Stimulated activated CD4-positive, alpha-beta T cell treated with anti-CD3 and anti-CD28 coated beads, Interleukin-2, amount 100 ng/mL, for 4 hours (primary cell): ENCODE measurements at regions not wholly inside any gene's neighbourhood (a gene's known extent, or its start where the extent isn't known, plus 50 kb on each side); places are given as distances from the start of the nearest gene placed in this dataset.
"Not testable (repeated sequence)": the region's sequence is repeated elsewhere in the genome, so short reads cannot be mapped to it uniquely, and the experiment has no call there.

ENCODE experiments used
- DNase-seq: peaks from one replicate; pipeline ENCODE4 v3.0.0-alpha.2; 2020; ENCODE audit warnings: low read depth

DNA sequence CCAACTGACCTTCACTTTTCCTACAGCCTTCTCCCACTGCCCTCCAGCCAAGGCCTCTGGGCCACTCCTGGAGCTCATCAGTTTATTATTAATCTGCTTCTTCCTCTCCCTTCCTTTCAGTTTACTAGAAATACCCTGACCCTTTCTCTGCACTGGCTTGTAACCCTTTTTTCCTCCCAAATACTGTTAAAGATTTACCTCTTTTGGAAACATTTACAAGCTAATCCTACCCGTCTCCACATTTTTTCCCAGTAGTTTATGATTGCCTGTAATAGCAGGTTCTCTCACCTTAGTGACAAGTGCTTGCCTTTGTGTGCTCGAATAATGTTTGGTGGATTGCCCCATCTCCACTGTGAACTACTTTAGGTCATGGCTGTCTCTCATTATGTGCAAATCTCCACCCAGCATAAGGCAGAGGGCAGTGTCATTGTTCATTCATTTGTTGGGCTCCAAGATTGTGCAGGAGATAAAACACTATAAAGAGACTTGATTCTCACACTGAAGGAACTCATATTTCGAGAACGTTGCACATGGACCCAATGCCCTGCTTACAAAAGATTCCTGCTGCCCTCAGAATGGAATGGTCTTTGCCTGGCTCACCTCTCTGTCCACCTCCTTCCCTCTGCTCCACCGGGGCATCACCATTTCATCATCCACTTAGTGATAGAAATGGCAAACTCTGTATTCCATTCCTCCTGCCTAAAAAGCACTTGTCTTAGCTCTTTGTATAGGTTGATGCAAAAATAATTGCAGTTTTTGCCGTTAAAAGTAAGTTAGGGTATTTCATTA is 491.1 kb downstream of the UTRN start:
- no peak for DNase-seq

DNA sequence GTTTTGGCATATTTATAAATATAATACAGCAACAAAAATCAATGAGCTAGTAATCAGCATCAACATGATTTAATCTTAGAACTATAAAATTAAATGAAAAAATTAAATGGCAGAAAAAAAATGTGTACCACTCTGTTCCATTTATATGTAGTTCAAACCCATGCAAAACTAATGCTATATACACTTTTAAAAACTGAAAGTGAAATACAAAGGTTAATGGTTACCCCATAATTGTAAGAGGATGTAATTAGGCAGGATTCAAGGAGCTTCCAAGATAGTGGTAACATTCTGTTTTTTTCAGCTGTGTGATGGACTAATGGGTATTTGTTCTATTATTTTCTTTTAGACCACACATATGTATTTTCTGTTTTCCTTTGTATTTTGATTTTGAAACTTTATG is 492.1 kb downstream of the UTRN start:
- no peak for DNase-seq

DNA sequence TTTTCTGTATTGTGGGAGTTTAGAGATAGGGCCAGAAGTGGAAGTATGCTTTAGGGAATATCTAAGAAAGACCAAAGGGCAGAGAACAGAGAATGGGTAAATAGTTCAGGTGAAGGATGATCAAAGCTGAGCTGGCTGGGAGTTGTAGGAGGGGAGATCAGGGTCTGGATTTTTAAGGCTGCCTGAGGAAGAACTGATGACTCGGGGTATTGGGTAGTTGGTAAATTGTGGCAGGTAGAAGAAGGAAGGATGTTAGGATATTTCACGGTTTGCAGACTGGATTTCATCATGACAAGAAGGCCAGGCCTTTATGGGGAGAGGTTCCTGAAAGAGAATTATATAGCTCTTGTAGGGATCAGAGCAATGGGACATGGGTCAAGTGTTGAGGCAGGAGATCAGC is 492.9 kb downstream of the UTRN start:
- no peak for DNase-seq

DNA sequence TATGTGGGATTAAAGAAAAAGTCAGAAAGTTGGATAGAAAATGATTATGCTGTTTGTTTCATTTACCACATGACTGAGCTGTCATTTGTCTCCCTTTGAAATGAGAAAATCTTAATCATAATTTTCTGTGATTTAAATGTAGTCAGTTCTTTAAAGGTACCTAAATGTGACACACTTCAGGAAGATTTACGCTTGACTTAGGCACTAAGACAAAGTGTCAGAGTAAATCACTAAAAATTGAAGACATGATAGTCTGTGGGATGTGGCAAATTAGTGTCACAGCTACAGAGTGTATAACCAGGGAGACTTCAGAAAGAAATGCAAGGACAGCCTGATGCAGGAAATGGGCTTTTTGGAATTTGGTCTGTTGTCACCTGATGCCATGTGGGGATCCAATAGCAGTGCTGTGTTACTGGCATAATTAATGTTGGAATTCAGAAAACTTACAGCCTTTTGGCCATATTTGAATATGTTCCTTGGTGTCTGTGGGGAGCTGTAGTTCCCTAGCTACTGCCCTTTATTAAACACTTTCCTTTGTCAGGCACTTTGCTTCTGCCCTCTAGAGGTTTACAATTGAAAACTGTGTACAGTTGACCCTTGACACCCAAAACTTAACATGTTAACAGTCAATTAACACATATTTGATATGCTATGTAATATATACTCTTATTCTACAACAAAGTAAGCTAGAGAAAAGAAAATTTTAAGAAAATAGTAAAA is 493.8 kb downstream of the UTRN start:
- no peak for DNase-seq

DNA sequence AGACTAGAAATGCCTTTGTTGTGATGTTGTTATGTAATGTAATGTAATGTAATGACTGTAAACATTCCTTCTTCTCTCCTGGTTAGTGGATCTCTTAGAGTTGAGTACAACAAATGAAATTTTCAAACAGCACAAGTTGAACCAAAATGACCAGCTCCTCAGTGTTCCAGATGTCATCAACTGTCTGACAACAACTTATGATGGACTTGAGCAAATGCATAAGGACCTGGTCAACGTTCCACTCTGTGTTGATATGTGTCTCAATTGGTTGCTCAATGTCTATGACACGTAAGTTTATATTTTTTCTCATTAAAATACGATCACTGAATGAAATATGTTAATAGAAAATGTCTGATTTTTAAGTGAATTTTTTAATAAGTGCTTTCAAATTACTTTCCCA is 496.7 kb downstream of the UTRN start:
- DNase-seq: no peak

DNA sequence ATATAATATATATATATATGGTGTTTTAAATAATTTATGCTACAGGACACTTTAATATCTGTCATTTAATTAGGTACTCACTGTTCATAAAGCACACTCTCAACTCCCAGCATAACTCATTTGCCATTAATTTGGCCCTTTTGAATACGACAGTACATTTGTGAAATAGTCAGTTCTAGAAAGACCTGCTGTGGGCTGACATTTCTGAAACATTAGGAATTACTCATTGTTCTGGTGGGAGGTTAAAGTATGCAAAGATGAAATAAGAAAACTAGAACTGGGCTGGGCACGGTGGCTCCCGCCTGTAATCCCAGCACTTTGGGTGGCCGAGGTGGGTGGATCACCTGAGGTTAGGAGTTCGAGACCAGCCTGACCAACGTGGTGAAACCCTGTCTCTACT is 497.5 kb downstream of the UTRN start:
- no peak for DNase-seq

DNA sequence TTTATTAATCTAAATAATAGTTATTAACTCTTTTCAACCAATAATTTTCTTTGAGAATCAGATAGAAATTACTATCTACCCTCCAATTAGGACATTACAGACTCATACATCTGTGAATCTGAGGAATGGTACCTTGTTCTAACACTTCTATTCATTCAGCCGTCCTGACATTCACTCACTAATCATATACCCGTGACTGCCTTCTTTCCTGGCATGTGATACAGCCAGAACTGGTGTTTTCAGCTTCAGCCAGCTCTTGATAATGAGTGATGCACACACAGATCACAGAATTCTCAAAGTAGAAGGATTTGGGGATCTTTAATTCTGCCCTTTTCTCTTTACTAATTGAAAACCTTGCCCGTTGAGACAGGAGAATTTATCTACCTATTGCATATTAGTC is 499.9 kb downstream of the UTRN start:
- DNase-seq: no peak

DNA sequence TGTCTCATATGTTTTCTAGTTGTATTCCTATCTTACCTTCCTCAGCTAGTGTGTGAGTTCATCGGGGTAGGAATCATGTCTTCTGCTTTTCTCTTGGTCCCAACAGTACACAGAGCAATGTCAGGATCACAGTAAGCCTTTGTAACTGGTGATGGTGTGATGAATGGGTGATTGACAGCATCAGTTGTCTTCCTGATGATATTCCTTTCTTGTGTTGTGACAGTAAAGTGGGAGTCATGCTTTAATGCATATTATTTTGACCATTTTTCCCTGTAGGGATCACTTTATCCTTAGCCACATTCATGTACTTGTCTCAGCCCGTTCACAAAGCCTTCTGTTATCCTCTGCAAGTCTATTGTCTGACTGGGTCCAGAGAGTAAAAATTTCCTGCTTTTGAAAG is 501.7 kb downstream of the UTRN start:
- no peak for DNase-seq

DNA sequence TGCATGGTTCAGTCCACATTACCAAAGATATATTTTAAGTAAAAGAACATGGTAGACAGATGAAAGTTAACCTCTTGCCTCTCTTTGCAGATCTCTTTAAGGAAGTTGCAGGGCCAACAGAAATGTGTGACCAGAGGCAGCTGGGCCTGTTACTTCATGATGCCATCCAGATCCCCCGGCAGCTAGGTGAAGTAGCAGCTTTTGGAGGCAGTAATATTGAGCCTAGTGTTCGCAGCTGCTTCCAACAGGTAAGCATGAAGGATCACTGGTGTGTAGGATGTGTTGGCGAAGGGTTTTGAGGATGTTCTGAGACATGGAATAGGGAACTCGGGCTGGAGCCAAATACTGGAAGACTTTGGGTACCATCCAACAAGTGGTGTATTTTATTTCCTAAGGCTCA is 508.6 kb downstream of the UTRN start:
- no peak for DNase-seq

DNA sequence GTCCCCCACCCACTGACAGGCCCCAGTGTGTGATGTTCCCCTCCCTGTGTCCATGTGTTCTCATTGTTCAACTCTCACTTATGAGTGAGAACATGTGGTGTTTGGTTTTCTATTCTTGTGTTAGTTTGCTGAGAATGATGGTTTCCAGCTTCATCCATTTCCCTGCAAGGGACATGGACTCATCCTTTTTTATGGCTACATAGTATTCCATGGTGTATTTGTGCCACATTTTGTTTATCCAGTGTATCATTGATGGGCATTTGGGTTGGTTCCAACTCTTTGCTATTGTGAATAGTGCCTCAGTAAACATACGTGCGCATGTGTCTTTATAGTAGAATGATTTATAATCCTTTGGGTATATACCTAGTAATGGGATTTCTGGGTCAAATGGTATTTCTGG is 509.9 kb downstream of the UTRN start:
- DNase-seq: not testable (repeated sequence)

DNA sequence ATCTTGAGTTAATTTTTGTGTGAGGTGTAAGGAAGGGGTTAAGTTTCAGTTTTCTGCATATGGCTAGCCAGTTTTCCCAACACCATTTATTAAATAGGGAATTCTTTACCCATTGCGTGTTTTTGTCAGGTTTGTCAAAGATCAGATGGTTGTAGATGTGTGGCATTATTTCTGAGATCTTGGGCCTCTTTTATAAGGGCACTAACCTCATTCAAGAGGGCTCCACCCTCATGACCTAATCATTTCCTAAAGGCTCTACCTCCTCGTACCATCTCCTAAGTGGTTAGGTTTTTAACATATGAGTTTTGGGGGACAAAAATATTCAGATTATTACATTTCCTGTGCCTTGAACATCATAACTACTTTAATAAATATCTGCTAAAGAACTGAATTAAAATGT is 510.9 kb downstream of the UTRN start:
- no peak for DNase-seq

DNA sequence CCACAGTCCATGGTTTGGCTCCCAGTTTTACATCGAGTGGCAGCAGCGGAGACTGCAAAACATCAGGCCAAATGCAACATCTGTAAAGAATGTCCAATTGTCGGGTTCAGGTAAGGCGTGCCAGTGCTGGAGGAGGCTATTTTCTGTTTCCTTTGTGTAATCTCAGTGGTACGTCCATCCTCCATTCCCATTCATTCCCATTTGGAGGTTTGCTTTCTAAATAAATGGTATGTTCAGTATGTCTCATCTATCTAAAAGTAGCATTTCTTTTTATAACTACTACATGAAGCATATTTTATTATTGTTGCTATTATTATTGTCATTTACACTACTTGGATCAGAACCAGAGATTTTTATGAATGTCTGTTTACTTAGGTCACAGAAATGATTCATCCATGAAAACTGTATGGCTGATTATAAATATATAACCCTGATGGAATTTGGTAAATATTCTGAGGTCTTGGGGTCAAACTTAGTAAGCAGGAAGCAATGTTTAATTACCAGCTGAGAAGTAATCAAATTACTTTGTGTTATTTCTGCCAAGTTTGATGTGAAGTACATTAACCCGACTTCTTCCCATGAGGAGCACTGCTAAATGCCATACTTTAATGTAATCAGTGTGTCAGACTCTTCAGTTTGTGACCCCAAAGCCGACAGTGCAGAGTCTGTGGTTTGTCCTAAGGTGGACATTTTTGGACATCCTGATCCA is 512.9 kb downstream of the UTRN start:
- DNase-seq: no peak

DNA sequence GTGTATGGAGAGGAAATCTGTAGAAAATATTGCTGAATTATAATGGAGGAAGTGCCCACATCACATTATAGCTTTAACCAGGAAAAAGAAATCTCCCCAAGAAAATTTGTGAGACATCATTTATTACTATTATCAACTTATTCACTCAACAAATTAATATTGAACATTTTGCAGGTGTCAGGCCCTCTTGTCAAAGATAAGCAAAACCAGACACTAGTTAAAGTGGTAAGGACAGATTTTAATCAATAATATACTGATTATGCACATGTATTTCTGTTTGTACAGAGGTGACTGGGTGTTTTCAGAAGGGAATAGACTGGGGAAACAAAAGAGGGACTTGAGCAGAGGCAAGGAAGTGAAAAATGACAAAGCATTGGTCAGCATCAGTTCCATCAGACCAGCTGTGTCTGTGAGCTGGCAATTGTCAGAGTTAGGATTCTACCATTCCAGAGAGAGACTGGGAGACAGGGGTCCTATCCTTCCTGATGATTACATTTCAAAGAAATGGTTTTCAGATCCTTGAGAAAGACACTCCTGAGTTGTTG is 519.2 kb downstream of the UTRN start:
- no peak for DNase-seq

DNA sequence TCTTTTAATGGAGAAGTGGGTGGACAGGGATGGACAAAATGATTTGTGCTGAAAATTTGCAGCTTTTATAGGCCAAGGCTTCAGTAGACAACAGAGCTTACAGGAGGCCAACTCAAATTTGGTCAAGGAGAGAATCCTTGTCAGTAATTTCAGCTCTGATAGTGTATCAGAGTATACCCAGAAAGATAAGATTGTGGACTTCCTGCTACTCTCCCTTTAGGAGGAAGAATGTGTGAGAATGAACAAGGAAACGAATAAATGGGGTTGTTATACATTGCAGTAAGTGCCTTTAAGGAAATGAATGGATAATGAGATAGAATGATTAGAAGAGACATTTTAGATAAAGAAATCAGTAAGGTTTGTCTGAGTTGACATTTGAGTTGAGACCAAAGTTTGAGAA is 519.9 kb downstream of the UTRN start:
- DNase-seq: no peak

DNA sequence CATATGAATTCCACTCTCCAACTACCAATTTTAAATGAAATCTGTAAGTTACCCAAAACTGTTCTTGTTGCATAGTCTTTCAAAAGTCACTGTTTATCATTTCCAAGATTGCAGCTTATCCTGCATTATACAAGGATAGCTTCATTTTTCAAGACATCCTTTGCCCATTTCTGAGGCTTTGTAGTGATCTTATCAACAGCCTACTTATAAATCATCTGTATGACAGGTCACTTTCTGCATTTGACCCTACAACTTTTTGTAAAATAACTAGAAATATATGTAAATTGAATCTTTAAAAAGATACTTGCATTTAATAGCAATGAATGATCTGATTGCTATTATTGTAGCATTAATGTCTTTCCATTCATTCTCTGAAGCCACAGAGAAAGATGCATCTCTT is 521.1 kb downstream of the UTRN start:
- DNase-seq: no peak

DNA sequence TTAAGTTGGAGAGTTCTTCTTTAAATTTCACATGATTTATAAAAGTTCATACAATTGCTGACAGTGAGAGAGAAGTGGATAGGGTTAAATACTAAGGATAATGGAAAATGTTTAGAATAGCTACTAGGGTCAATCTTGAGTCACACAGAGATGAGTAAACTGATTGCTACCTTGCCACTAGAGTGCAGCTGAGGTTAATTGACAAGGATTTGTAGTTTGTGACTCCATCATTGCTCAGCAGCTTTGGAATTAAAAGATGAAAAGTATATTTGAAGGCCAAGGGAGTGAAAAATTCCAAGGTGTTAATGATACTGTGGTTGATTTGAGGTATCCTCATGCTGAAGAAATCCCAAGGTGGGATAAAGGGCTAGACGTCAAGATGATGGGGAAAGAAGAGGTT is 524.0 kb downstream of the UTRN start:
- DNase-seq: no peak

DNA sequence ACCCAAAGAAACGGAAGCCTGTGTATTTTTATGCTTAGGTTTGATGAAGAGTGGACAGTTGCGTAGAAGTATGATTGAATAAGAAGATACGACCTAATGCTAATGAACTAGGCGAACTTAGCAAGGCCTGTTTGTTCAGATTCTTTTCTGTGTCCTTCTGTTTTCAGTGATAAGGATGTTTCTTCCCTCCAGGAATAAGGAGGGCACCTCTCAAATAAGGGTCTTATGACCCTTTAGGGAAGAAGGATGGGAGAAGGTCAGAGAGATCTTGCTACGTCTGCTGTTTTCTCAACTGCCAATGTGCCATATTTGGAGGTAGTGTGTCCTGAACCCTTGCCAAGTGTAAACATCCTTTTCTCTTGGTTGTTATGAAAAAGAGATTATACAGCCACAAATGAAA is 524.8 kb downstream of the UTRN start:
- no peak for DNase-seq

DNA sequence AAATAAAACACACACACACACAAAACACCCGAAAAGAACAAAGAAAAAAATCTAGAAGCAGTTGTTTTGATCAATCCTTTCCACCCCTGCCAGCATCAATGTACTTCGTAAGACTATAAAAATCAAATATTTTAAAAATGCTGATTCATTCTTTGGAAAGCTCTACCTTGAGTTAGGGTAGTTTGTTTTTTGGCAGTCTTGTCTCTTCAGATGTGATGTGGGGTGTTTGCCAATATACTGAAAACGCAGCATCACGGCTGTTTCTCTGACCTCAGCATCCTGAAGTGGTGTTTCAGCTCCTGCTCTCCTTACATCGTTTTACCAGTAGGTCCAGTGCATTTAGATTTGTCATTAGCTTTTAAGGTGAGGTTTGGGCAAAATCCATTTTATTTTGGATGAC is 526.0 kb downstream of the UTRN start:
- no peak for DNase-seq

DNA sequence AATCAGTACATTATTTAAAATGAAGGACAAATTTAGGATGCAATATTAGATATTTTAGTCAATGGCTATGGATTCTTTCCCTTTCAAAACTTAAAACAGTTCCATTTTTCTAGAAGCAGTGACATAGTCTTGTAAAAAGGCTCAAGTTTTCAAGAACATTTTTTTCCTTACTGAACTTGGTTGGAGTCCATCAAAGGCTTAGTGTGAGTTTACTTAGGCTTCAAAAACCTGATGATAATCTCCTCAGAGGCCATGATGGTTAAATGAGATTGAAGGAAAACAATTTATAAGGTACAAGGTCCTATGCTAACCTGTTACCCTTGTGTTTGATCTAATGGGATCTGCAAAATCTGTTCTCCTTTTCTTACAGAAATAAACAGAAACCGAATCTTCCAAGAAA is 531.8 kb downstream of the UTRN start:
- DNase-seq: no peak

DNA sequence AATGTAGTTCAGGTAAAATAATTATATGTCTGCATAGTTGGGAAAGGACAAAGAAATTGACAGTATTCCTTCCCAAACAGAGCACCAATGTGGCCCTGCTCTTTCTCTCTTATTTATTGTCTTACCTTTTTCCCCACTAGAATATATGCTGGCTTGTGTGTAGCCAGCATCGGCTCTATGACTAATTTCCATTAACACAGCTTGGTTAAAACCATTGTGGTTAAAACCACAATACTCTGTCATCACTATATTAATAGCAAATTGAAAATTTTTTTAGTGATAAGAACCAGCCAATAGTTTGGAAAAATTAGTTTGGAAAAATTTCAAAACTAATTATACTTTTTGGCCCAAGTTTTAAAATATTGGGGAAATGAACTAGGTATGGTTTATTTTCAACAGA is 535.1 kb downstream of the UTRN start:
- no peak for DNase-seq

DNA sequence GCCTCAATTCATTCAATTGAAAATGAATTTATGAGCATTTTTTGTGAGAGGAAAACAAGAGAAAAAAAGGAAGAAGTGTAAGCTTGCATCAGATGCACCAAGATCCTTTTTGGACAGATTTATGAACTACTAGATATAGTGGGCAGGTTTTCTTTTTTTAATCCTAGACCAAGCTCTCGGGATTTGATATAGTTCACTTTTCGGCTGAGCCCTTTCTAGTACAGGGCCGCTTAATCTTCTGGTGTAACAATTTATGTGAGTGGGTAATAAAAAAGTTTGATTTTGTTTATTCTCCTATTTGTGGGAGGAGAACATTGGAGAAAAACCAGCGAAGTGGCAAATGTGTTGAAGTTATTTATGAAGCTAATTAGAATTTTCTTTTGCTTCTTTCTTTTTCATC is 538.0 kb downstream of the UTRN start:
- DNase-seq: no peak

DNA sequence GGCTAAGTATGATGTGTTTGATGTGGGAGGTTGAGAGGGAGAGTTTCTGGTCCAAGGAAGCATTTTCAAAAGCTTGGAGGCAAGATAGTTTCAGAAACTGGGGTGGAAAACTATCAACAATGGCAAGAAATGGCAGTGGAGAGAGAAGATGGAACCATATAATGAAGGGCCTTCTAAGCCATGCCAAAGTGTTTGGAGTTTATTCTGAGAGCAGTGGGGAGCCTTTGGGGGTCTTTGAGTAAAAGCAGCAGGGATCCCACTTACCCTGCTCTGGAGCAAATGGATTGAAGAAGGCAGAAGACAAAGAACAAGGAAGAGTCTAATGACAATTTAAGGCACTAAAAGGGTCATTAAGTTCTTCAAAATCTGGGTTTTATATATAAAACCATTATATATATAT is 538.9 kb downstream of the UTRN start:
- no peak for DNase-seq

DNA sequence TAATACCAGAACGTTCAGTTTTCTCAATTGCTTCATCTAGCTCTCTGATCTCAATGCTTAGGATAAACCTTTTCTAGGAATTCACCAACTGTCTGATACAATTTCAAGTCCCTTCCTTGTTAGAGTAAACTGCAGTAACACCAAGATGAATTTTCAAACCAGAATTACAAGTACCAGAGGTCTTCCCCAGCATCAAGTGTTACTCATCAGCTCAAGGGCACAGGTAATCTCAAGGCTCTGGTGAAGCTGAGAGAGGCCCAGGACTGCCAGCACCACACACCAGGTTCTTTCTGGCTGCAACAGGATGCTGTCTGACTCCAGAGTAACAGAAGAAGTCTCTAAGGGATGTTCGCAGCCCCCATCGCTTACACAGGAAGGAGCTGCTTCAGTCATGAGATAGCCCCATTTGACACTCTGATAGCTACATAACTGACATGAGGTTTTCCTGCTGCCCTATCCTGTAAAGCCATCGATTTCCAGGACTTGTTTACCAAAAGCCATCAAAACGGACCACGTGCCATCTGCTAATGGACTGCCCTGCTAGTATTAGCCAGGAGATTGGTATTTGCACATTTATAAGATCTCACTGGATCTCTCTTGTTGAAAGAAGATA is 549.4 kb downstream of the UTRN start:
- DNase-seq: no peak
